Stimulated activated naive CD8-positive, alpha-beta T cell treated with anti-CD3 and anti-CD28 coated beads, Interleukin-15, amount 100 ng/mL, for 72 hours (primary cell): ENCODE measurements at regions not wholly inside any gene's neighbourhood (a gene's known extent, or its start where the extent isn't known, plus 50 kb on each side); places are given as distances from the start of the nearest gene placed in this dataset.
"Not testable (repeated sequence)": the region's sequence is repeated elsewhere in the genome, so short reads cannot be mapped to it uniquely, and the experiment has no call there.

Source experiments
- ATAC-seq: fragments of 150-1000 bp; cut with Tn5 transposase; 2 replicates; pipeline ENCODE4 v1.10.0; 2021; ENCODE audit warnings: mild to moderate bottlenecking, moderate library complexity
- DNase-seq, 2 donors: peaks; one replicate each; pipeline ENCODE4 v3.0.0; 2021 to 2022
- H3K27ac Mint-ChIP-seq, 2 donors: one replicate each; pipeline ENCODE4 v1.8.0; 2022; ENCODE audit warnings: mild to moderate bottlenecking in 2 of 2, mixed read lengths in 2 of 2, moderate library complexity in 2 of 2
- H3K27me3 Mint-ChIP-seq: one replicate; pipeline ENCODE4 v1.8.0; 2022; ENCODE audit warnings: mixed read lengths
- H3K4me1 Mint-ChIP-seq: one replicate; pipeline ENCODE4 v1.8.0; 2022; ENCODE audit warnings: mild to moderate bottlenecking, mixed read lengths
- H3K4me3 Mint-ChIP-seq, 2 donors: one replicate each; pipeline ENCODE4 v1.8.0; 2022; ENCODE audit warnings: mild to moderate bottlenecking in 2 of 2, mixed read lengths in 2 of 2, moderate library complexity in 1 of 2
- H3K9me3 Mint-ChIP-seq, 2 donors: one replicate each; pipeline ENCODE4 v1.8.0; 2022; ENCODE audit warnings: mixed read lengths in 2 of 2

DNA sequence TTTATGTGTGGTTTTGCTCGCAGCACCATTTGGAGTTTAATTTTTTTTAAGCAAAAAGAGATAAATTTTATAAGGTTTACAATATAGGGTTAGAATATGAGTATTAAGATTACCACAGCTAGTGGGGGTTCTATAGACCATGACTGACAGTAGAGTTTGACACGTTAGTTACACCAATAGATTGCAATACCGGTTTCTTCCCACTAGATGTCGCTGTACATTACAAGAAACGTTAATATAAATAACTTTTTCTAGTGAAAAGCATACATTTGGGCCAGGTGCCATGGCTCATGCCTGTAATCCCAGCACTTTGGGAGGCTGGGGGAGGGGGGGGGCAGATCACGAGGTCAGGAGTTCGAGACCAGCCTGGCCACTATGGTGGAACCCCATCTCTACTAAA lies 433.6 kb downstream of the MAGEB5 start:
- H3K9me3 Mint-ChIP-seq = no peaks in the 10 kb centered on the region
- DNase-seq = no peak
- ATAC-seq = no peak
- H3K4me1 Mint-ChIP-seq = no peaks in the 10 kb centered on the region
- no peaks in the 10 kb centered on the region for H3K27me3 Mint-ChIP-seq
- no peak overlapping the region for H3K4me3 Mint-ChIP-seq
- H3K27ac Mint-ChIP-seq = no peak overlapping the region

DNA sequence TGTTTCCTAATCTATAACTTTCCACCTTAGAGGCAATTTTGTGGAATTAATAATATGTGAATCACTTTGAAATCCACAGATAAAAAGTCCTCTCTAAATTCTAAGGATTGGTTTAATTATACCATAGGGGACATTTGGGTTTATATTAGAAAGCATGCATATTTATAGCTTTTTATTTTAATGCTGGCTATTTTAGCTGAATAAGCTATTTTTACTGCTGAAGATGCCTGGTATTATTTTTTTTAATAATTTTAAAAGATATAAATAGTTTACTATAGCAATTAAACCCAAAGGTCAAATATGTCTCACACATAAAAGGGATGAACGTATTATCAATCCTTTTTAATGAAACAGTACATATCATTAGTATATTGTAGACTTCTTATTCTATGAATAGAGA lies 415.4 kb downstream of the MAGEB5 start:
- ATAC-seq (no peak), DNase-seq (no peak)
- no peaks in the 10 kb centered on the region for H3K4me1 Mint-ChIP-seq
- no peak overlapping the region for H3K27ac Mint-ChIP-seq
- no peak overlapping the region for H3K4me3 Mint-ChIP-seq
- H3K9me3 Mint-ChIP-seq = no peaks in the 10 kb centered on the region
- no peaks in the 10 kb centered on the region for H3K27me3 Mint-ChIP-seq

DNA sequence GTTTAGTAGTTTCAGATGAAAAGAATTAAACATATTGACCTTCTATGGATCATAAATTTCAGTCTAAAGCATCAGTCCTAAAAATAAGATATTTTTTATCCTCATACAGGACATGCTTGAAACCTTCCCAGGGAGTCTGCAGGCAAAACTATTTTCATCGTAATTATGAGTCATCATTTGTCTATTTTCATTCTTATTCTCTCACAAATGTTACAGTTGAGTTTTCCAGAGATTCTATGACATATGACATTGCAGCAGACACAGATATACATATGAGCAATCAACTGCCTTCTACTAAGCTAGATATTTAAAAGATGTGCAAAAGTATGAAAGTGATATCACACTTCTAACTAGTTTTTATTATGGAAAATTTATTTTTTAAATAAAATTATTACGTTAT lies 398.0 kb downstream of the MAGEB5 start:
- no peak overlapping the region for H3K4me3 Mint-ChIP-seq
- DNase-seq (no peak), ATAC-seq (no peak)
- H3K9me3 Mint-ChIP-seq = no peaks in the 10 kb centered on the region
- no peaks in the 10 kb centered on the region for H3K4me1 Mint-ChIP-seq
- no peak overlapping the region for H3K27ac Mint-ChIP-seq
- no peaks in the 10 kb centered on the region for H3K27me3 Mint-ChIP-seq

- peaks cover 0 to 14% of the 10 kb centered on the region in 2 donors for H3K9me3 Mint-ChIP-seq
- ATAC-seq (no peak), DNase-seq (no peak)
- H3K27me3 Mint-ChIP-seq = no peaks in the 10 kb centered on the region
- H3K27ac Mint-ChIP-seq = no peak overlapping the region
- no peaks in the 10 kb centered on the region for H3K4me1 Mint-ChIP-seq
- H3K4me3 Mint-ChIP-seq = no peak overlapping the region
Measured at GRCh38 chrX:26606971-26607370, 391.0 kb downstream of the MAGEB5 start.

- no peak overlapping the region for H3K27ac Mint-ChIP-seq
- no peak overlapping the region for H3K4me3 Mint-ChIP-seq
- no peak for DNase-seq
- H3K27me3 Mint-ChIP-seq = no peaks in the 10 kb centered on the region
- no peak for ATAC-seq
- H3K4me1 Mint-ChIP-seq = no peaks in the 10 kb centered on the region
- peaks cover 0 to 8% of the 10 kb centered on the region in 2 donors for H3K9me3 Mint-ChIP-seq
Measured at GRCh38 chrX:26597981-26598380, 382.0 kb downstream of the MAGEB5 start.

DNA sequence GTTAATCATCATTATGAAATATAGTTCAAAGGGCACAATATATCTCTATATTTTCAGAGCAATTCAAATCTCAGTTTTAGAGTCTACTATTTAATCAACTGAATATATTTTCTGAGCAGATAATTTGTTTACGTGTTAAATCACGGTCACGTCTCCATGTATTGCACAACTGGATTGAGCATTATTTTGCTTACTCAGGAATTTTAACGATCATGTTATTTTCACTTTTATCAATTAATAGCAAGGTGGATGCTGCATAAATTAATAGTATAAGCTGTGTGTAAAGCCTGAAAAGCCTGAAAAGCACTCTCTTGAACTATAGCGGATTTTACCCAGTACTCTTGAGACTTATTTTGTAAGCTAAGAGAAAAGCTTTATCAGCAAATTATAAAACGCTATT lies 374.9 kb downstream of the MAGEB5 start:
- Mint-ChIP-seq H3K4me1 (no peaks in the 10 kb centered on the region), H3K27me3 (no peaks in the 10 kb centered on the region), H3K27ac (no peak overlapping the region), H3K4me3 (no peak overlapping the region), H3K9me3 (no peaks in the 10 kb centered on the region)
- no peak for ATAC-seq
- no peak for DNase-seq

DNA sequence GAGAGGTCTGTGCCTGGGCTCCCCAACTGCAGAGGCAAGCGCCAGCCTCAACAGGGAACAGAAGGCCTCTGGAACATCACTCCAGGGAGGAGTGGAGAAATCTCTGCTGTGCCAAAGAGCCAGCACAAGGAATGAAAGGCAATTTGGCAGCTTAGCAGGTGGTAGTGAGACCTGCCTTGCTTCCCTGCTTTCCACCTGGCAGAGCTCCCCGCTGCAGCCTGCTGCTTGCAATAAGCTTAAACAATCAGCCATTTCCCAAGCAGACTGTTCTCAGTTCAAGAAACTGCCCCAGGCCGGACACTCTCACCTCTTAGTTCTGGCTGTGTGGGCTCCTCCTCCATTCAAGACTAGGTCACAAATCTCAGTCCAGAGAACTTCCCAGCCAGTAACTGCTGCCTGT lies 370.6 kb downstream of the MAGEB5 start:
- Mint-ChIP-seq H3K4me3 (no peak overlapping the region), H3K4me1 (no peaks in the 10 kb centered on the region), H3K9me3 (no peaks in the 10 kb centered on the region), H3K27me3 (no peaks in the 10 kb centered on the region), H3K27ac (no peak overlapping the region)
- DNase-seq (no peak), ATAC-seq (no peak)

DNA sequence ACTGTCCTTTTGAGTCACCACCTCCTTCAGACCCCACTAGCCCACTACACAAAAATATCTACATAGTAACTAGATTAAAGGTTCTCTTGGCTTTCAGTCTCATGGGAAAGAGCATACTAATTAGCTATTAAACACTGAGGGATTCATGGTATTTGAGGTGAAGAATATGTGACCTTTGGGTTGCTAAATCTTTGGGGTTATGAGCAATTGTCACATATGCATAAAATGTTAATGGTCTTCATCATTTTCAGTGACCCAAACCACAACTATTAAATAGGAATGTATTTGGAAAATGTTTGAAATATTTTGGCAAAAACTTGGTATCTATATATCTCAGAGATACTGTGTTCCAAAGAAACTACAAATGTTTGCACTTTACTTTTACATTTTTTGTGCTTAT lies 365.1 kb downstream of the MAGEB5 start:
- DNase-seq (no peak), ATAC-seq (no peak)
- no peaks in the 10 kb centered on the region for H3K27me3 Mint-ChIP-seq
- H3K9me3 Mint-ChIP-seq = no peaks in the 10 kb centered on the region
- no peak overlapping the region for H3K4me3 Mint-ChIP-seq
- no peaks in the 10 kb centered on the region for H3K4me1 Mint-ChIP-seq
- H3K27ac Mint-ChIP-seq = no peak overlapping the region

- Mint-ChIP-seq H3K4me3 (no peak overlapping the region), H3K9me3 (no peaks in the 10 kb centered on the region), H3K27ac (no peak overlapping the region), H3K4me1 (no peaks in the 10 kb centered on the region), H3K27me3 (no peaks in the 10 kb centered on the region)
- DNase-seq (no peak), ATAC-seq (no peak)
Measured at GRCh38 chrX:26580021-26580420, 364.1 kb downstream of the MAGEB5 start.

DNA sequence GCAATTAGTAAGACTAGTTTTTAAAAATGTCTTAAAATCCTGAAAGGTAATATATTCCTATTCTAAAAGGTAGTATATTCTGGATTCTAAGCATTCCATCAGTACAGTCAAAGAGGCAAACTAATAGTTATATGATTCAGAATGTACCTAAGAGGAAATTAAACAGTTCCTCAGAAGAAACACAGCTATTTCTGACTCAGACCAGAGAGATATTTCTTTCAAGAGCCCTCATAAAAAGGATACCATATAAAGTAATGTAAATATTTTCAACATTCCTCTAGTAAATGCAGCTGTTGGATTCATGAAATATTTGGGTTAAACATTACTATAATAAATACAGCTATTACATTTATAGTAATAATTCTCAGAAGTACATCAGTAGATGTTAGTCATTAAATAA lies 358.3 kb downstream of the MAGEB5 start:
- H3K4me1 Mint-ChIP-seq = no peaks in the 10 kb centered on the region
- H3K27me3 Mint-ChIP-seq = no peaks in the 10 kb centered on the region
- H3K9me3 Mint-ChIP-seq = no peaks in the 10 kb centered on the region
- no peak for DNase-seq
- no peak for ATAC-seq
- no peak overlapping the region for H3K4me3 Mint-ChIP-seq
- H3K27ac Mint-ChIP-seq = no peak overlapping the region

DNA sequence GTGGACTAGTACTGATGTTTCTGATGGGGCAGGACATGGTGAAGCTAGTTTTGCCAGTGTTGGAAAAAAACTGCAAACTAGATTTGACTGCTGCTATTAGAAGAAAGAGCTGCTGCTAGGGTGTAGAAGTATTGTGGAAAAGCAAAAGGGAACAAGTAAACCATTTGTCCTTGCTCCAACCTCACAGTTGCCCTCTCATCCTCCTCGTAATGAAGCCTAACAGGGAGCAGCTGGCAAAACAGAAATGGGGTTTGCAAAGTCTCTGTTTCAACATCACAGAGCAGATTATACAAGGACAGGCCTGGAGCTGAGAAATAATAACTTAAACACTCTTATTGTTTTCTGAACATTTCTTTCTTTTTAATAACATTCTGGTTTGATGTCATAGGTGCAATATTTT lies 346.2 kb downstream of the MAGEB5 start:
- H3K4me3 Mint-ChIP-seq = no peak overlapping the region
- DNase-seq = no peak
- no peaks in the 10 kb centered on the region for H3K9me3 Mint-ChIP-seq
- no peaks in the 10 kb centered on the region for H3K27me3 Mint-ChIP-seq
- no peak overlapping the region for H3K27ac Mint-ChIP-seq
- H3K4me1 Mint-ChIP-seq = no peaks in the 10 kb centered on the region
- no peak for ATAC-seq

- DNase-seq (no peak), ATAC-seq (no peak)
- H3K27me3 Mint-ChIP-seq = no peaks in the 10 kb centered on the region
- no peaks in the 10 kb centered on the region for H3K4me1 Mint-ChIP-seq
- H3K4me3 Mint-ChIP-seq = no peak overlapping the region
- H3K27ac Mint-ChIP-seq = no peak overlapping the region
- no peaks in the 10 kb centered on the region for H3K9me3 Mint-ChIP-seq
Measured at GRCh38 chrX:26559855-26560254, 343.9 kb downstream of the MAGEB5 start.

DNA sequence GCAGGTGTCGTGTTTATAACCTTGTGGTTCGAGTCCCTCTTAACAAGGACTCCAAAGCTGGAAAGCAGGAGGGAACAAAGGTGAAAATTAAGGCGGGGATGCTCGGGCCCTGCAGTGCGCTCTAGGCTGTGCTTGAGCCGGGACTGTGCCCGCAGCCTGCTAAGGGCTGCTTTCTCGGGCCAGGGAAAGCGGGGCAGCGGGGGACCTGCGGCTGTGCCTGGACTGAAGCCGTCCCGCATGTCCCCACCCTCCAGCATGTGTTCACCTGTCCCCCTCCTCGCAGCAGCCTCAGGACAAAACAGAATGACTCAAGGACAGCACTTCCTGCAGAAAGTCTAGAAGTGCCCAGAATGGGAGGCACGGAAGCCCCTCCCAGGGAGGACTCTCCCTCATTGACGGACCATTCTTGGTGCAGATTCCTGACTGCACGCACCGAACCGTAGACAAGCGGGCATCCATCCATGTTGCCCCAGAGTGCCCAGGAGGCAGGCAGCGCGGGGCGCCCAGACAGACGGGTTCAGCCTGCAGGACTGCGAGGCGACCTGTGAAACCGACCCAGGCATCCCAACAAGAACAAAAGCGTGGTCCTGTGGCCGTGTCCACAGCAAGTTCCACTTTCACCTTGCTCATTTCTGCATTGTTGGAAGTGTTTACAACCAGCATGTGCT lies 342.9 kb downstream of the MAGEB5 start:
- DNase-seq = no peak
- H3K9me3 Mint-ChIP-seq = no peaks in the 10 kb centered on the region
- H3K4me3 Mint-ChIP-seq = no peak overlapping the region
- H3K27ac Mint-ChIP-seq = no peak overlapping the region
- ATAC-seq = no peak
- H3K4me1 Mint-ChIP-seq = no peaks in the 10 kb centered on the region
- no peaks in the 10 kb centered on the region for H3K27me3 Mint-ChIP-seq

GRCh38 chrX:26557691-26558321 lies 341.8 kb downstream of the MAGEB5 start:
- DNase-seq = no peak
- H3K4me3 Mint-ChIP-seq = no peak overlapping the region
- H3K4me1 Mint-ChIP-seq = no peaks in the 10 kb centered on the region
- H3K27me3 Mint-ChIP-seq = no peaks in the 10 kb centered on the region
- no peaks in the 10 kb centered on the region for H3K9me3 Mint-ChIP-seq
- no peak for ATAC-seq
- no peak overlapping the region for H3K27ac Mint-ChIP-seq

GRCh38 chrX:26525768-26526167 lies 309.8 kb downstream of the MAGEB5 start:
- H3K27me3 Mint-ChIP-seq, H3K4me1 Mint-ChIP-seq, H3K9me3 Mint-ChIP-seq, H3K27ac Mint-ChIP-seq, DNase-seq, H3K4me3 Mint-ChIP-seq, ATAC-seq: not testable (repeated sequence)

GRCh38 chrX:26522501-26522900 lies 306.5 kb downstream of the MAGEB5 start:
- DNase-seq = no peak
- H3K27me3 Mint-ChIP-seq = no peaks in the 10 kb centered on the region
- no peaks in the 10 kb centered on the region for H3K9me3 Mint-ChIP-seq
- no peaks in the 10 kb centered on the region for H3K4me1 Mint-ChIP-seq
- no peak overlapping the region for H3K4me3 Mint-ChIP-seq
- H3K27ac Mint-ChIP-seq = no peak overlapping the region
- ATAC-seq = no peak
